Keratinocyte (primary cell): ENCODE measurements at regions not wholly inside any gene's neighbourhood (a gene's known extent, or its start where the extent isn't known, plus 50 kb on each side); places are given as distances from the start of the nearest gene placed in this dataset.

Source experiments
- DNase-seq: peaks from one replicate; pipeline ENCODE4 v3.0.0-alpha.2; 2011; ENCODE audit warnings: low read depth, missing footprints, low spot score
- FAIRE-seq: peaks from 2 replicates; lab custom pipeline; 2011; peaks lifted over from hg19 to GRCh38; lab: Jason Lieb, UNC
- H2AFZ ChIP-seq: 2 replicates; pipeline ENCODE4 v1.6.0; 2012; ENCODE audit warnings: low read length, control low read depth, inconsistent platforms; ENCODE audit not compliant: control insufficient read depth
- H3K27ac ChIP-seq: 2 replicates; pipeline ENCODE4 v1.5.1; 2011; ENCODE audit warnings: low read length; ENCODE audit not compliant: control insufficient read depth, insufficient read depth
- H3K27me3 ChIP-seq: 3 replicates; pipeline ENCODE4 v1.6.0; 2011; ENCODE audit warnings: low read length; ENCODE audit not compliant: control insufficient read depth, insufficient read depth; ENCODE audit errors: extremely low read depth
- H3K36me3 ChIP-seq, 2 experiments: 2 replicates in 1 of 2; 3 replicates in 1 of 2; pipeline ENCODE4 v1.5.1; 2011; ENCODE audit warnings: low read length in 2 of 2, mild to moderate bottlenecking in 1 of 2; ENCODE audit not compliant: control insufficient read depth in 2 of 2, insufficient read depth in 2 of 2; ENCODE audit errors: extremely low read depth in 1 of 2
- H3K4me1 ChIP-seq: 3 replicates; pipeline ENCODE4 v1.5.1; 2011; ENCODE audit warnings: low read length; ENCODE audit not compliant: control insufficient read depth, insufficient read depth; ENCODE audit errors: extremely low read depth
- H3K4me2 ChIP-seq: 3 replicates; pipeline ENCODE4 v1.6.0; 2011; ENCODE audit warnings: low read depth, low read length; ENCODE audit not compliant: control insufficient read depth, insufficient read depth; ENCODE audit errors: extremely low read depth
- H3K4me3 ChIP-seq, 3 experiments: fragments of 200-600 bp in 1 of 3; sonication (generic) in 1 of 3; 2 replicates in 2 of 3; 3 replicates in 1 of 3; pipeline ENCODE4 v1.5.1; 2011 to 2016; ENCODE audit warnings: low read length in 3 of 3, mild to moderate bottlenecking in 3 of 3, control low read depth in 2 of 3, inconsistent platforms in 1 of 3, low read depth in 1 of 3, mixed read lengths in 1 of 3, mixed run types in 1 of 3, moderate library complexity in 1 of 3; ENCODE audit not compliant: control insufficient read depth in 2 of 3, insufficient read depth in 2 of 3; ENCODE audit errors: extremely low read depth in 1 of 3
- H3K79me2 ChIP-seq: 2 replicates; pipeline ENCODE4 v1.6.0; 2012; ENCODE audit warnings: low read length; ENCODE audit not compliant: control insufficient read depth, insufficient read depth
- H3K9ac ChIP-seq: 3 replicates; pipeline ENCODE4 v1.6.0; 2011; ENCODE audit warnings: low read length; ENCODE audit not compliant: control insufficient read depth, insufficient read depth; ENCODE audit errors: extremely low read depth
- H3K9me1 ChIP-seq: 3 replicates; pipeline ENCODE4 v1.6.0; 2011; ENCODE audit warnings: low read length; ENCODE audit not compliant: control insufficient read depth, insufficient read depth; ENCODE audit errors: extremely low read depth
- H3K9me3 ChIP-seq: 2 replicates; pipeline ENCODE4 v1.5.1; 2012; ENCODE audit warnings: low read depth, low read length; ENCODE audit not compliant: control insufficient read depth
- H4K20me1 ChIP-seq: 3 replicates; pipeline ENCODE4 v1.6.0; 2011; ENCODE audit warnings: low read length; ENCODE audit not compliant: control insufficient read depth, insufficient read depth; ENCODE audit errors: extremely low read depth
- EZH2 ChIP-seq: IDR thresholded peaks from one replicate; pipeline ENCODE4 v1.6.1; 2012; ENCODE audit warnings: inconsistent platforms, mild to moderate bottlenecking, low read length, moderate library complexity
- dilution Hi-C: fragments of 300-500 bp; cut with MboI; formaldehyde crosslinking; loops from one replicate; pipeline ENCODE4 v1.7.0; 2020; ENCODE audit warnings: low sequenced_read_pairs; ENCODE audit not compliant: extremely low pct_ligation_motif_present
- TF ChIP-seq, protein P1 (sequence below), 3 experiments: IDR thresholded peaks in 1 of 3; conservative IDR thresholded peaks in 1 of 3; optimal IDR thresholded peaks in 1 of 3; 2 replicates in 2 of 3; 3 replicates in 1 of 3; pipeline versions ENCODE3 to v1.5.1; 2011; ENCODE audit warnings: low read length in 3 of 3, mild to moderate bottlenecking in 3 of 3, moderate library complexity in 2 of 3, control low read depth in 1 of 3, inconsistent platforms in 1 of 3; ENCODE audit not compliant: insufficient read depth in 2 of 3; ENCODE audit errors: extremely low read depth in 1 of 3

DNA sequence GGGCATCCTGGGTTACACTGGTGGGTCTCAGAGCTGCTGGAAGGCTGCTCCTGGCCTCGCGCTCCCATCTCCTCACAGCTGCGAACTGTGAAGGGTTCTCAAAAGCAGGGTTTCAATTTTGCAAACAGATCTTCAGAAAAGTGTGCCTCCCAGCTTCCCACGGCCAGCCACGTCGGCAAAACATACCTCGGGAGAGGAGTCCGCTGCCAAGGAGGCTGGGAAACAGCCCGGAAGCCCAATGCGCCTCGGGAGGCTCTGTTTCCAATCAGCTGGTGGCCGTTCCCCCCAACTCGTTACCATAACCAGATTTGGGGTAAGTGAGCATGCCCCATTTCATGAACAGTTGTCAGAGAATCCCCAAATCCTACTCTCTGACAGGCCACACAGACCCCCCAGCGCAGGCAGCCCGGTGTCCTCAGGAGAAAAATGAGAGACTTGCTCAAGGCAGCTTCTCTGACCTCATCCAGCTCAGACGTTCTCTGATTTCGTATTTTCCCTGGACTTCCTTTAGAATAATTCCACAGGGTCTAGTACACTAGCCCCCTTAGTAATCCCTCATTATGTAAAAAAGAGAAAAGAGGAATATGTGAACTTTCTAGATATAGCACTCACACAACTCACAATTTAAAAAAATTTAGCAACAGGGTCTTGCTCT, 98.4 kb downstream of the SNX5 start:
- H3K9me1 ChIP-seq, result no peaks in the 10 kb centered on the region
- dilution Hi-C loops, result no loop called here
- H3K4me1 ChIP-seq, result no peaks in the 10 kb centered on the region
- H3K36me3 ChIP-seq, result no peaks in the 10 kb centered on the region
- FAIRE-seq (no peak), DNase-seq (no peak)
- no peaks in the 10 kb centered on the region for H3K9me3 ChIP-seq
- H3K4me2 ChIP-seq, result no peak overlapping the region
- no peak overlapping the region for H2AFZ ChIP-seq
- H3K79me2 ChIP-seq, result no peaks in the 10 kb centered on the region
- H3K27me3 ChIP-seq, result peaks cover 24% of the 10 kb centered on the region
- H3K4me3 ChIP-seq, result no peak overlapping the region
- H4K20me1 ChIP-seq, result no peaks in the 10 kb centered on the region
- TF ChIP-seq, protein P1, sequence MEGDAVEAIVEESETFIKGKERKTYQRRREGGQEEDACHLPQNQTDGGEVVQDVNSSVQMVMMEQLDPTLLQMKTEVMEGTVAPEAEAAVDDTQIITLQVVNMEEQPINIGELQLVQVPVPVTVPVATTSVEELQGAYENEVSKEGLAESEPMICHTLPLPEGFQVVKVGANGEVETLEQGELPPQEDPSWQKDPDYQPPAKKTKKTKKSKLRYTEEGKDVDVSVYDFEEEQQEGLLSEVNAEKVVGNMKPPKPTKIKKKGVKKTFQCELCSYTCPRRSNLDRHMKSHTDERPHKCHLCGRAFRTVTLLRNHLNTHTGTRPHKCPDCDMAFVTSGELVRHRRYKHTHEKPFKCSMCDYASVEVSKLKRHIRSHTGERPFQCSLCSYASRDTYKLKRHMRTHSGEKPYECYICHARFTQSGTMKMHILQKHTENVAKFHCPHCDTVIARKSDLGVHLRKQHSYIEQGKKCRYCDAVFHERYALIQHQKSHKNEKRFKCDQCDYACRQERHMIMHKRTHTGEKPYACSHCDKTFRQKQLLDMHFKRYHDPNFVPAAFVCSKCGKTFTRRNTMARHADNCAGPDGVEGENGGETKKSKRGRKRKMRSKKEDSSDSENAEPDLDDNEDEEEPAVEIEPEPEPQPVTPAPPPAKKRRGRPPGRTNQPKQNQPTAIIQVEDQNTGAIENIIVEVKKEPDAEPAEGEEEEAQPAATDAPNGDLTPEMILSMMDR (optimal IDR thresholded peaks at IDR 0.05 in 1 of 3, IDR thresholded peaks at IDR 0.05 in 1 of 3, conservative IDR thresholded peaks at IDR 0.05 in 1 of 3; ENCODE audit: extremely low read depth in 1 of 3, insufficient read depth in 2 of 3, low read length in 3 of 3), result no peak
- no peak for TF ChIP-seq EZH2
- H3K27ac ChIP-seq, result no peak overlapping the region
- H3K9ac ChIP-seq, result no peak overlapping the region

DNA sequence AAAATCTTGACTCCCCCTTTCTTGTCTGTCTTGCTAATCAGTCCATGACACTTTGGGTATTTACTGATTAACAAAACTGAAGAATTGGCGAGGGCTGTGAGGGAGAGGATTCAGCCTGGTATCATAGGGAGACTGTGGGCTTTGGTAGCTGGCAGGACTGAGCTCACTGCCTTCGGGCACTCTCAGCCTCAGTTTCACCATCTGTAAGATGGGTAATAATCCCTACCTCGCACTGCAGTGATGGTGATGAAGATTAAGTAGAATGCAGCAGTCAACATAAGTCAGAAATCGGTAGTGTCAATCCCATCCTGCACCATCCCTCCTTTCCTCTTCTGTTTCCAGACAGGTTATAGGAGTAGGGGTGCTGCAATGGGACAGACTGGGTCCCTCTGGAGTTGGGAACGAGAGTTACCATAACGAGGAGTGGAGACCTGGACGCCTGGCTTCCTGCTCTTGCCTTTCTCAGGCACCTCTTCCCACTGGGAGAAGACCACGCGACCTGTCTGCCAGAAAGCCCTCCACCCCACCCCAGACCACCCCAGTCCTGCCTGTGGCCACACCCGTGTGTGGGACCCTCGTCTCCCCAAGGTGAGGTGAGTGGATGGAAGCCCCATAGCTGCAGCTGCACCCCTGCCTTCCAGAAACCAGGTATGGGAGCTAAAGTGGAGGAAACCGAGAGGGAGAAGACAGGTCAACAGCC, 99.1 kb downstream of the SNX5 start:
- H3K4me1 ChIP-seq, result no peaks in the 10 kb centered on the region
- H3K36me3 ChIP-seq, result no peaks in the 10 kb centered on the region
- no peak overlapping the region for H3K4me2 ChIP-seq
- no peak overlapping the region for H3K9ac ChIP-seq
- H2AFZ ChIP-seq, result no peak overlapping the region
- H3K9me3 ChIP-seq, result no peaks in the 10 kb centered on the region
- no peaks in the 10 kb centered on the region for H3K9me1 ChIP-seq
- no peak overlapping the region for H3K4me3 ChIP-seq
- no peak overlapping the region for H3K27ac ChIP-seq
- H4K20me1 ChIP-seq, result no peaks in the 10 kb centered on the region
- TF ChIP-seq, protein P1 (optimal IDR thresholded peaks at IDR 0.05 in 1 of 3, IDR thresholded peaks at IDR 0.05 in 1 of 3, conservative IDR thresholded peaks at IDR 0.05 in 1 of 3; ENCODE audit: extremely low read depth in 1 of 3, insufficient read depth in 2 of 3, low read length in 3 of 3), result no peak
- no peak for TF ChIP-seq EZH2
- dilution Hi-C loops, result no loop called here
- no peaks in the 10 kb centered on the region for H3K79me2 ChIP-seq
- DNase-seq (no peak), FAIRE-seq (no peak)
- H3K27me3 ChIP-seq, result peaks cover 24% of the 10 kb centered on the region
